ENCODE measurements at regions not wholly inside any gene's neighbourhood (a gene's known extent, or its start where the extent isn't known, plus 50 kb on each side); places are given as distances from the start of the nearest gene placed in this dataset.

DNA sequence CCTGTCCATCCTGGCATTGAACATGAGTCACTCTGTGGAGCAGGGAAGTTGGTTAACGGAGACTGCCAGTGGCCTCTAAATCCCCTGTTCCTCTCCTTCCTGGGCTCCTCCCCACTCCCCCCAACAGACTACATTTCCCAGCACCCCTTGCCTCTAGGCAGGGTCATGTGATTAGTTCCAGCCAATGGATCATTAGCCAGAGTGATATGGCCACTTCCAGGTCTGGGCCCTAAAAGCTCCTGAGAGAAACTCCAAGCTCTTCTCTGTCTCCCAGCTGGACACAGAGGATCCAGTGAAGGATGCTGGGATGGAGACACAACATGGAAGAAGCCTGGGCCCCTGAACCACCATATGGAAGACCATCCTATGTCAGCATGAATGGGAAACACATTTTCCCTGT, 54.4 kb upstream of the RFLNA start:
- CTCF ChIA-PET, result no interaction called here

DNA sequence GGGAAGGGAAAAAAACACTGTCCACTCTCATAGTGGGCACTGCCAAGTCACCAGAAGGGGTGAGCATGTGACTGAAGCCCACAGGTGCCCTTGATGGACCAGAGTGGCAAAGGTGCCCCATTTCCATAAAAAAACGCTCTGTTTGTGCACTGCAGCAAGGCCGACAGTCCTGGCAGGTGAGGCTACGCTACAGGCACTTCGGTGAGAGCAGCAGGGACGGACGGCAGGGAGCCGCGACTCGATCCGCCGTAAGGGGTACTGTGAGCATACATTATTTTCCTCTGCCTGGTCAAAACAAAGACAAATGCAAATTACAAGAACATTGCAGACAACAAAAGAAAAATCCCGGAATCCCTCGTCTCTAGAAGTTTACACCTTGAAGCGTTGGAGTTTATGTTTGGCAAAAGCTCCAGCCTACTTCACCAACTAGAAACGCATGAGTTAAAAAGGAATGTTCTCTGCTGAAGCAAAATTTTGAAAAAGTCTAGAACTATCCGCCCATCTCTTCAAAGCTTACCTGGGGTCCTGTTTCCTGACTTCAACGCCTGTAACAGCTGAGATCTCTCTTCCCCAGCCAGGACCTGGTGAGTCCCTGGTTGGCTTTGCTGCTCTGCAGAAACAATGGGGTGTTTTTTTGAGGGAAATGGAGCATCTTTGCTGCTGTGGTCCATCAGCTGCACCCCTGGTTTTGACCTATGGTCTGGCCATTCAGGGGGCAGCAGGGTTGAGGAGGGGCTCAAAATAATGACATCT, 52.9 kb upstream of the RFLNA start:
- CTCF ChIA-PET, result no interaction called here
- no peaks in the 10 kb centered on the region for H3K9me3 Mint-ChIP-seq (ENCODE audit: low read depth)

More for the DNA sequence above, 54.4 kb upstream of the RFLNA start:
- no peak for ATAC-seq
- Mint-ChIP-seq H3K36me3 (no peaks in the 10 kb centered on the region), H3K9me3 (ENCODE audit: low read depth) (no peaks in the 10 kb centered on the region), H3K4me1 (no peaks in the 10 kb centered on the region), H3K27me3 (no peaks in the 10 kb centered on the region), H3K27ac (no peak overlapping the region), H3K4me3 (no peak overlapping the region)
- DNase-seq, result no peak

DNA sequence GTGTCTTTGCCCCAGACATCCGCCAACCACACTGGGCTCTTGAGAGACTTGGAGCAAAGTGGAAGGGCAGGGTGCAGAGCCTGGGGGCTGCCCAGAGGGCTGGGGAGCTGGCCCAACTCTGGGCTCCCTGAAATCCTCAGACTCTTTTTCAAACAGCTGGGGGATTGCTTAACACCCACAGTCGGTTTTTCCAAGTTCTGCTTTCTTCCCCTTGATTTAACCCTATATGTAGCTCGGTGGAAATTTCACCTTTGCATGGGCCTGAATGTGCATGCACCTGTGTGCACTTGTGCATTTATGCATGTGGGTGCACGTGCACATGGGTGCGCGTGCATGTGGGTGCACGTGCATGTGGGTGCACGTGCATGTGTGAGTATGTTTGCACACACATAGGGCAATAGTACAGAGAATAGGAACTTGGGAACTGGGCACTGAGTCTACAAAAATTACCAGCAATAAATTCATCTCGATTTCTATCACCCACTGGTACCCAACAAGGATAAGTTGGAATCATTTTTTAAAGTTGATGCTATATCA, 52.3 kb upstream of the RFLNA start:
- Mint-ChIP-seq H3K27me3 (peaks cover 8% of the 10 kb centered on the region), H3K9me3 (ENCODE audit: low read depth) (no peaks in the 10 kb centered on the region), H3K27ac (no peak overlapping the region), H3K36me3 (no peaks in the 10 kb centered on the region), H3K4me3 (no peak overlapping the region), H3K4me1 (no peaks in the 10 kb centered on the region)
- no peak for ATAC-seq
- no peak for DNase-seq
- CTCF ChIA-PET, result no interaction called here

More for the DNA sequence above, 52.9 kb upstream of the RFLNA start:
- Mint-ChIP-seq H3K4me3 (no peak overlapping the region), H3K4me1 (no peaks in the 10 kb centered on the region), H3K36me3 (no peaks in the 10 kb centered on the region), H3K27ac (no peak overlapping the region), H3K27me3 (peaks cover 4% of the 10 kb centered on the region)
- ATAC-seq, result no peak
- DNase-seq, result no peak

DNA sequence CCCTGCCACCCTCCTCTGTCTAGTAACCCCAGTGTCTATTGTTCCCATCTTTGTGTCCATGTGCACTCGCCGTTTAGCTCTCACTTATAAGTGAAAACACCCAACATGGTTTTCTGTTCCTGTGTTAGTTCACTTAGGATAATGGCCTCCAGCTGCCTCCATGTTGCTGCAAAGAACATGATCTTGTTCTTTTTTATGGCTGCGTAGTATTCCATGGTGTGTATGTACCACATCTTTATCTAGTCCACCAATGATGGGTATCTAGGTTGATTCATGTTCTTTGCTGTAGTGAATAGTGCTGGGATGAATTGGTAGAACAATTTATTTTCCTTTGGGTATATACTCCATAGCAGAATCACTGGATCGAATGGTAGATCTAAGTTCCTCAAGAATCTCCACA, 51.0 kb upstream of the RFLNA start:
- Mint-ChIP-seq H3K4me1 (no peaks in the 10 kb centered on the region), H3K4me3 (no peak overlapping the region), H3K27me3 (peaks cover 15% of the 10 kb centered on the region), H3K27ac (no peak overlapping the region), H3K36me3 (no peaks in the 10 kb centered on the region), H3K9me3 (ENCODE audit: low read depth) (no peaks in the 10 kb centered on the region)
- no peak for ATAC-seq
- DNase-seq, result no peak
- CTCF ChIA-PET, result no interaction called here
